ENCODE measurements at regions not wholly inside any gene's neighbourhood (a gene's known extent, or its start where the extent isn't known, plus 50 kb on each side); places are given as distances from the start of the nearest gene placed in this dataset.

DNA sequence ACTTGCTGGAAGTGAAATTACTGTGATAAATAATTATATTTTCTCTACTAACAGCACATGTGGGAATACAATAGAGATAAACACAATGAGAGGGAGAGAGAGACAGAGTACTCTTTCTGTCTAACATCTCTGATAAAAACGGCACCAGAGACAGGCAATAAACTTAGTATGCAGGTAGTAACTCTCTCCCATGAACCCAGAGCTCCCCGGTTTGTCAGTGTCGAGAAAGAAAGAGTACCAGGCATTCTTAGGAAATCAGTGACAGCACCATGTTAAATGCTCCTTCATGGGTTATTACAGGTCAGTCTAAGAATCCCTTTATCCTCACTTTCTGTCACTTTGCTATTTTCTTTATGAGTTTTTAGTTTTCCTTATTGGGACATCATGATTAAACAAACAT, 110.7 kb upstream of the EPHA3 start:
- TF ChIP-seq, protein P1, sequence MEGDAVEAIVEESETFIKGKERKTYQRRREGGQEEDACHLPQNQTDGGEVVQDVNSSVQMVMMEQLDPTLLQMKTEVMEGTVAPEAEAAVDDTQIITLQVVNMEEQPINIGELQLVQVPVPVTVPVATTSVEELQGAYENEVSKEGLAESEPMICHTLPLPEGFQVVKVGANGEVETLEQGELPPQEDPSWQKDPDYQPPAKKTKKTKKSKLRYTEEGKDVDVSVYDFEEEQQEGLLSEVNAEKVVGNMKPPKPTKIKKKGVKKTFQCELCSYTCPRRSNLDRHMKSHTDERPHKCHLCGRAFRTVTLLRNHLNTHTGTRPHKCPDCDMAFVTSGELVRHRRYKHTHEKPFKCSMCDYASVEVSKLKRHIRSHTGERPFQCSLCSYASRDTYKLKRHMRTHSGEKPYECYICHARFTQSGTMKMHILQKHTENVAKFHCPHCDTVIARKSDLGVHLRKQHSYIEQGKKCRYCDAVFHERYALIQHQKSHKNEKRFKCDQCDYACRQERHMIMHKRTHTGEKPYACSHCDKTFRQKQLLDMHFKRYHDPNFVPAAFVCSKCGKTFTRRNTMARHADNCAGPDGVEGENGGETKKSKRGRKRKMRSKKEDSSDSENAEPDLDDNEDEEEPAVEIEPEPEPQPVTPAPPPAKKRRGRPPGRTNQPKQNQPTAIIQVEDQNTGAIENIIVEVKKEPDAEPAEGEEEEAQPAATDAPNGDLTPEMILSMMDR (IDR thresholded peaks at IDR 0.05; ENCODE audit: low read length): no peak
- TF ChIP-seq EZH2 (optimal IDR thresholded peaks at IDR 0.05; ENCODE audit: low read depth, low read length): no peak
- no peak for TF ChIP-seq EZH2phosphoT487 (IDR thresholded peaks at IDR 0.05; ENCODE audit: low read length)

Data from MM.1S (cell line).